GM21423 (cell line): ENCODE measurements at regions not wholly inside any gene's neighbourhood (a gene's known extent, or its start where the extent isn't known, plus 50 kb on each side); places are given as distances from the start of the nearest gene placed in this dataset.
"Not testable (repeated sequence)": the region's sequence is repeated elsewhere in the genome, so short reads cannot be mapped to it uniquely, and the experiment has no call there.

Experiments used
- ATAC-seq: cut with Tn5 transposase; IDR thresholded peaks from one replicate; pipeline ENCODE4 v1.9.1; 2021; ENCODE audit warnings: mild to moderate bottlenecking, moderate library complexity; ENCODE audit not compliant: unreplicated experiment

DNA sequence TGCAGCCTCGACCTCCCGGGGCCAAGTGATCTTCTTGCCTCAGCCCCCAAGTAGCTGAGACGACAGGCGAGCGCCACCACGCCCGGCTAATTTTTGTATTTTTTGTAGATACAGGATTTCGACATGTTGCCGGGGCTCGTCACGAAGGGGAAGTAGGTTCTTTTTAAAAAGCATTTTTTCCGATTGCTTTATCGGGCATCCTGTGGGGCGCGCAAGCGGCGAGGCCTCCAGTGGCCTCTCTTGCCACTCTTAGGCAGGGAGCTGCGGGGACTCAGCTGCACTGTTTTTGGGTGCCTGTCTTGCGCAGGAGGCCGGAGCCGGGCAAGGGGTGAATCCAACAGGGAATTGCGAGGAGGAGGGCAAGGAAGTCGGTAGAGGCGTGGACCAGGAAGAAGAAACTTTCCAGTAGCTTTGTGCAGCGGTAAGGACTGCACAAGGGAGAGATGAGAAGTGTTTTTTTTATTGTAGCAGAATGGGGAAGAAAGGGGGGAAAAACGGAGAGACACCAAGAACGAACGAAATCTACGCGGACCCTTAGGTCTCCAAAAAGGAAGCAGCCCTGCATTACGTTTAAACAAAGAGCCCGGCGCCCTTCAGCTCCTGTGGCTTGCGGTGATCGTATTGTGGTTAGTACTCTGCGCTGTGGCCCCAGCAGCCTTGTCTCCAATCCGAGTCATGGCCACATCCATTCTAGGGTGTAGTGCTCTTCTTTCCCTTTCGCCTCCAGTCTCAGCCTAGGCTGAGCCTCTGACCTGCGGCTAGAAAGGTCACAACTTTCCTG, 164.8 kb downstream of the PPIAL4G start:
- ATAC-seq: peak; percentile 69

- no peak for ATAC-seq
Measured at GRCh38 chr1:148317288-148317985, 165.4 kb upstream of the NBPF11 start.

DNA sequence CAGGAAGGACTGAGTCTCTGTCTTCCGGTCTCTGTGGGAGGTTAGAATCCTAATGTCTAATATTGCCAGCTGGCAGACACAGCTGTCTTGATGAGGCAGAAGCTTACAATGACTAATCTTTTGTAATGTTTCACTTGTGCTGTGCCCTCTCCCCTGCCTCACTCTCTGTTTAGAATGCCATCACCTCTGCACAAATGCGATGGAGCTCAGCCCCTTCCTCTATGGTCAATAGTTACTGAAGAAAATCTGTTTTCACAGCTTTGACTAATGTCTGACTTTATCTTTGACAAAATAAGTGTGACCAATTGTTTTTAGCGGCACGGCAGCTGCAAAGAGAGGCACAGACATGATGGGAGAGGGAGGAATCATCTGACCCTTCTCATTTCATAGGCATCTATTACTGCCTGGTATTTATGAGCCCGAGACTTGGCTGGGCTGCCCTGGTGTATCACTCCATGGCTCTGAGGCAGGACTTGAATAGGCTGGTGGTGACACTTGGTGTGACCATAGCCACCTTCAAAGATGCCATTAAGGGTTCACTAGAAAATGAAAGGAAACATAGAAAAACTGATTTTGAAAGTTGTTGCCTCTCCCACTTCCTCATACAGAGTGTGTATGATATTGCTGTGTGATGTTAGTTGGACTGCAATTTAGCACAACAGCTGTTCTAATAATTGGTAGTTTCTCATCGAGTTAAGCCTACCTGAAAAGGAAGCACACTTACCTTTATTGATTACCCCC, 163.2 kb upstream of the NBPF11 start:
- no peak for ATAC-seq

DNA sequence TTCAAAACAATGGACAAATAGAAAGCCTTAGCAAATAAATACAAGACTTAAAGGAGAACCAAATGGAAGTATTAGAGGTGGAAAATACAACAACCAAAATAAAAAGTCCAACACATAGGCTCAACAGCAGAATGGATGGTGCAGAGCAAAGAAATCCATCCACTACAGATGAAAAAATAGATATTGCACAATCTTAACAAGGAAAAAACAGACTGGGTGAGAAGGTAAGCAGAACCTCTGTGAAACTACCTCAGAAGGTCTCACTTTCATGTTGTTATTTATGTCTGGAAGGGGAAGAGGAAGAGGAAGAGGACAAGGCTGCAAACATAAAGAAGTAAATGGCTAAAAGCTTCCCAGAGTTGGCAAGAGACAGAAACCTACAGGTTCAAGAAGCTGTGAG, 158.7 kb upstream of the NBPF11 start:
- no peak for ATAC-seq

GRCh38 chr1:148309940-148310500, 157.9 kb upstream of the NBPF11 start:
- ATAC-seq: no peak

- no peak for ATAC-seq
Measured at GRCh38 chr1:148308832-148309458, 156.9 kb upstream of the NBPF11 start.

- no peak for ATAC-seq
Measured at GRCh38 chr1:148307583-148308185, 155.6 kb upstream of the NBPF11 start.

GRCh38 chr1:148304935-148305334, 152.9 kb upstream of the NBPF11 start:
- ATAC-seq: not testable (repeated sequence)

DNA sequence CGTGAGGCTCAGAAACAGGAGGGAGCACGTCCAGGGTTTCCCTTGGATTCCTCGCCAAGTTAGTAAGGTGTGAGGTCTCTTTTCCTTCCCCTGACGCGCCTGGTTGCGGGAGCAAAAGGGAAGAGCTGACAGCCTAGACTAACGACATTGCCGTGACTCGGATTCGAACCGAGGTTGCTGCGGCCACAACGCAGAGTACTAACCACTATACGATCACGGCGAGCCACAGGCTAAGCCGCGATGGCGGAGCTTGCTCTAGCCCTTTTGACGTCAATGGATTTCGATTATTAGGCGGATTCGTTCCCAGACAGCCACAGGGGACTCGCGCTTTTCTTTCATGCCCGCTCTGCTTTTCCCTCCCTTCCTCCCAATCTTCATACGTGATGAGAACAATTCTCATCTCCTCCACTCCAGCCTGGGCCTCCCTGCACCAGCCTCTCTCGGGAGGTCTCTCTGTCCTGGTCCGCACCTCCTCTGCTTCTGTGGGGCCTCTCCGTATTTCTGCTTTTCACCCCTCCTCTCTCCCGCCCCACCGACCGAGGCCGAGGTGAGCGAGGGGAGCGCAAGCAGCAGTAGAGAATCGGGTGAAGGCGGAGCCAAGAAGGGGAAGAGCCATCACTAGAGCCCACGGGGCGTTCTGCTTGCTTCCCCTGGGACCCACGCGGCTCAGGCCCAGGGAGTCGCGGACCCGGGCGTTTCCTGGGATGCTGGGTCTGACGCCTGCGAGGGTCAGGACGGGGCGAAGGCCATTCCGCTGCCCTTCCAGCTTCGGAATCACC, 150.7 kb upstream of the NBPF11 start:
- peak; percentile 67 for ATAC-seq

DNA sequence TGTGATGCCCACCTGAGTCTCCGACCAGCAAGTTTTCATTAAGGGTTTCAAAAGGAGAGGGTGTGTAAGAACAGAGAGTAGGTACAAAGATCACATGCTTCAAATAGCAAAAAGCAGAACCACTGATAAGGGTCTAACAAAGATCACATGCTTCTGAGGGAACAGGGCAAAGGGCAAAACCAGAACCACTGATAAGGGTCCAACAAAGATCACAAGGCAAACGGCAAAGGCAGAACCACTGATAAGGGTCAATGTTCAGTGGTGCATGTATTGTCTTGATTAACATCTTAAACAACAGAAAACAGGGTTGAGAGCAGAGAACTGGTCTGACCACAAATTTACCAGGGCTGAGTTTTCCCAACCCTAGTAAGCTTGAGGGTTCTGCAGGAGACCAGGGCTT, 145.8 kb upstream of the NBPF11 start:
- not testable (repeated sequence) for ATAC-seq

- ATAC-seq: no peak
Measured at GRCh38 chr1:148296511-148296910, 144.4 kb upstream of the NBPF11 start.

DNA sequence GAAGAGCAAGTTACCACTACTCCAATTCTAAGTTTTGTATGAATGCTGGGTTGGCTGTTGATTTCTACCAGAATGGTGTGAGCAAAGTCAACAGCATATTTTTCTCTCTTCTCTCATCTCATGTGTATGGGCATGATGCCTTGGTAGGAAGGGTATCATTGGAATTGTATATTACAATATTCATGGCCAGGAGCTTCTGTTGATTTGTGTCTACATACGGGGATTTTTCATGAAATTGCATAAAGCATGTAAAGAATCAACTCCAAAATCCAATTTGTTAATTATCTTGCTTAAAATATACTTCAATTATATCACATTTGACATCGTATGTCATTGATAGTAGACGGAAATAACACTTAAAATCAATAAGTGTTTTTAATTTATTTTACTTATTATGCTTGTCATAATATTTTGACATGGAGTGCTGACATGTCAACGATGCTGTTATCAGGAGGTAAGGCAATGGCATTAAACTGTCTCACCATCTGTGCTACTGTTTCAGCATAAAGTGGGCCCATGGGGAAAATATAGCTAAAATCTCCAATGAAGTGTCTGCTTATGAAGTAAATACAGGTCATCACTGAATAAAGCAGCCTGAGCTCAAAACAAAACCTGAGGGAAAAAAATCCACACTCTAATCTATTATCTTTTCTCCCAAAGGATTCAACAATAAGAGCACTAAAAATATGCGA, 142.2 kb upstream of the NBPF11 start:
- no peak for ATAC-seq

GRCh38 chr1:148293651-148294050, 141.6 kb upstream of the NBPF11 start:
- ATAC-seq: no peak

- no peak for ATAC-seq
Measured at GRCh38 chr1:148292915-148293314, 140.8 kb upstream of the NBPF11 start.

DNA sequence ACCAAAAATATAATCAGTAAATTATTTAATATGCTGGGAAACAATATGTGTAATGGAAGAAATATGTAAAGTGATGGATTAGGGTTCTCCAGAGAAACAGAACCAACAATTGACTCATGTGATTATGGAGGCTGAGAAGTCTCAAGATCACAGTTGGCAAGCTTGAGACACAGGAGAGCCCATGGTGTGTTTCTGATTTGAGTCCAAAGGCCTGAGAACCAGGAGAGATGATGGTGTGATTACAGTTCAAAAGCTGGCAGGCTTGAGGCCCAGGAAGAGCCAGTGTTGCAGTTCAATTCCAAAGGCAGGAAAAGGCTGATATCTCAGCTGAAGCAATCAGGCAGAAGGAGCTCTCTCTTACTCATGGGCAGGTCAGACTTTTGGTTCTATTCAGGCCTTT, 138.8 kb upstream of the NBPF11 start:
- no peak for ATAC-seq

DNA sequence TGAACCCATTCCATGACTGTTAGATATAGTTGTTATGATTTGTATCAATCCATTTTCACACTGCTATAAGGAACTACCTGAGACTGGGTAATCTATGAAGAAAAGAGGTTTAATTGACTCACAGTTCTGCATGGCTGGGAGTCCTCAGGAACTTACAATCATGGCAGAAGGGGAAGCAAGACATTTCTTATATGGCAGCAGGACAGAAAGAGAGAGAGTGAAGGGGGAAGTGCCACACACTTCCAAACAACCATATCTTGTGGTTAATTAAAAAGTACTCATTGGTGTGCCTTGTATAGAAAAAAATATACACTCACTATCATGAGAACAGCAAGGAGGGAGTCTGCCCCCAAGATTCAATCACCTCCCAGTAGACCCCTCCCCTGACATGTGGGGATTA, 137.6 kb upstream of the NBPF11 start:
- no peak for ATAC-seq

- not testable (repeated sequence) for ATAC-seq
Measured at GRCh38 chr1:148285946-148286345, 133.9 kb upstream of the NBPF11 start.

GRCh38 chr1:148280831-148281572, 128.9 kb upstream of the NBPF11 start:
- ATAC-seq: peak; percentile 76
